CD14-positive monocyte (primary cell): ENCODE measurements at regions not wholly inside any gene's neighbourhood (a gene's known extent, or its start where the extent isn't known, plus 50 kb on each side); places are given as distances from the start of the nearest gene placed in this dataset.

Experiments
- DNase-seq, 3 donors: peaks; one replicate each; pipeline ENCODE4 v3.0.0-alpha.2; 2011 to 2022
- H2AFZ ChIP-seq: 2 replicates; pipeline ENCODE4 v1.6.0; 2012; ENCODE audit warnings: mild to moderate bottlenecking, low read depth, low read length, inconsistent platforms; ENCODE audit not compliant: insufficient read depth, poor library complexity, severe bottlenecking
- H3K27ac ChIP-seq, 2 donors: 1 replicate in 1 of 2; 2 replicates in 1 of 2; pipeline ENCODE4 v1.5.1; 2012 to 2013; ENCODE audit warnings: low read length in 2 of 2, control low read depth in 1 of 2, inconsistent platforms in 1 of 2, low read depth in 1 of 2, mild to moderate bottlenecking in 1 of 2
- H3K27me3 ChIP-seq, 2 donors: one replicate each; pipeline versions ENCODE4 v1.6.0 to v1.6.1; 2011 to 2013; ENCODE audit warnings: low read length in 2 of 2; ENCODE audit not compliant: control insufficient read depth in 2 of 2, insufficient read depth in 2 of 2
- H3K36me3 ChIP-seq, 2 donors: replicated peaks in 1 of 2; 1 replicate in 1 of 2; 2 replicates in 1 of 2; pipeline versions ENCODE4 v1.5.1 to v1.6.1; 2012 to 2013; ENCODE audit warnings: low read length in 2 of 2, control low read depth in 1 of 2, inconsistent platforms in 1 of 2, mild to moderate bottlenecking in 1 of 2; ENCODE audit not compliant: insufficient read depth in 2 of 2, control insufficient read depth in 1 of 2
- H3K4me1 ChIP-seq, 2 donors: 1 replicate in 1 of 2; 2 replicates in 1 of 2; pipeline versions ENCODE4 v1.5.1 to v1.6.1; 2012 to 2013; ENCODE audit warnings: low read length in 2 of 2, control low read depth in 1 of 2, inconsistent platforms in 1 of 2, mild to moderate bottlenecking in 1 of 2, moderate library complexity in 1 of 2; ENCODE audit not compliant: insufficient read depth in 2 of 2, control insufficient read depth in 1 of 2
- H3K4me2 ChIP-seq: replicated peaks from 2 replicates; pipeline ENCODE3; 2012; ENCODE audit warnings: low read length, moderate library complexity, mild to moderate bottlenecking; ENCODE audit not compliant: poor library complexity, severe bottlenecking; ENCODE audit errors: extremely low read depth
- H3K4me3 ChIP-seq, 3 experiments: fragments of 200-600 bp in 1 of 3; sonication (generic) in 1 of 3; replicated peaks in 1 of 3; 1 replicate in 2 of 3; 2 replicates in 1 of 3; pipeline ENCODE4 v1.5.1; 2011 to 2013; ENCODE audit warnings: low read length in 3 of 3, mild to moderate bottlenecking in 3 of 3, control low read depth in 2 of 3, low read depth in 2 of 3, inconsistent platforms in 1 of 3, moderate library complexity in 1 of 3
- H3K79me2 ChIP-seq: 2 replicates; pipeline ENCODE4 v1.6.0; 2012; ENCODE audit warnings: mild to moderate bottlenecking, control low read depth, inconsistent platforms, low read length, moderate library complexity; ENCODE audit not compliant: insufficient read depth
- H3K9ac ChIP-seq: 2 replicates; pipeline ENCODE4 v1.6.0; 2017; ENCODE audit warnings: low read length, mild to moderate bottlenecking; ENCODE audit not compliant: insufficient read depth, poor library complexity, severe bottlenecking
- H3K9me3 ChIP-seq, 2 donors: replicated peaks in 1 of 2; 1 replicate in 1 of 2; 2 replicates in 1 of 2; pipeline versions ENCODE4 v1.5.1 to v1.6.1; 2012 to 2013; ENCODE audit warnings: low read length in 2 of 2, control low read depth in 1 of 2; ENCODE audit not compliant: control insufficient read depth in 1 of 2, insufficient read depth in 1 of 2
- H4K20me1 ChIP-seq: 2 replicates; pipeline ENCODE4 v1.6.0; 2012; ENCODE audit warnings: mild to moderate bottlenecking, low read length, control low read depth, moderate library complexity; ENCODE audit not compliant: insufficient read depth
- H3K27ac Mint-ChIP-seq, 7 donors: one replicate each; pipeline ENCODE4 v1.8.0; 2020; ENCODE audit warnings: mild to moderate bottlenecking in 7 of 7, mixed read lengths in 7 of 7, moderate library complexity in 6 of 7, inconsistent platforms in 2 of 7
- H3K27me3 Mint-ChIP-seq, 3 donors: one replicate each; pipeline ENCODE4 v1.8.0; 2021 to 2022; ENCODE audit warnings: low read depth in 3 of 3, mild to moderate bottlenecking in 3 of 3, mixed read lengths in 3 of 3, moderate library complexity in 3 of 3, inconsistent platforms in 1 of 3
- H3K36me3 Mint-ChIP-seq, 2 donors: one replicate each; pipeline ENCODE4 v1.8.0; 2020; ENCODE audit warnings: mixed read lengths in 2 of 2, inconsistent platforms in 1 of 2, mild to moderate bottlenecking in 1 of 2
- H3K4me1 Mint-ChIP-seq: one replicate; pipeline ENCODE4 v1.8.0; 2020; ENCODE audit warnings: mild to moderate bottlenecking, mixed read lengths
- H3K4me3 Mint-ChIP-seq, 2 donors: one replicate each; pipeline ENCODE4 v1.8.0; 2020; ENCODE audit warnings: mild to moderate bottlenecking in 2 of 2, mixed read lengths in 2 of 2, moderate library complexity in 1 of 2
- H3K9me3 Mint-ChIP-seq, 7 donors: one replicate each; pipeline ENCODE4 v1.8.0; 2020 to 2022; ENCODE audit warnings: mixed read lengths in 7 of 7, mild to moderate bottlenecking in 6 of 7, moderate library complexity in 6 of 7, inconsistent platforms in 2 of 7
- WGBS: methylation state at CpG from one replicate; pipeline ENCODE4 v1.1.5; 2013; ENCODE audit warnings: missing lambda C conversion rate; ENCODE audit not compliant: insufficient coverage; 5-methylcytosine and 5-hydroxymethylcytosine counted together
- intact Hi-C, 2 donors: fragments of 100-400 bp; cut with micrococcal nuclease; formaldehyde crosslinking; loops; one replicate each; pipeline versions ENCODE4 v1.15.0 to v1.15.1; 2023
- TF ChIP-seq, protein P1 (sequence below): fragments of 200-600 bp; IDR thresholded peaks from one replicate; pipeline ENCODE4 v1.8.0; 2022; ENCODE audit warnings: antibody characterized with exemption, mild to moderate bottlenecking

DNA sequence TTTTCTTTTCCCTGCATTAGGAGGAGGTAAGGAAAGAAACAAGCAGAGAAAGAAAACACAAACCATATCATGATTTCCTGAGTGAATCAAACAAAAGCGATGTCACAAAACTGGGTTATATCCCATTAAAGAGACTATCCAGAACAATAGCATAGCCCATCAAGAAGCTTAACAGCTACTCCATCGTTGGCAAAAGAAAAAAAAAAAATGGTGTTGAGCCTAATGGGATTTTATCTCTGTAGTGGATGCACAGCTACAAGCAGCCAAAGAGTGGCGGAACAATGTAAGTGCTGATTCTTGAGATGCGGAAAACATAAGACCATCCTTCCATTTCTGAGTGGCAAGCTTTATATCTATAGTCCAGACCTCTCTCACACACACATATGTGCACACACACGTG lies 106.2 kb upstream of the NRSN1 start:
- Histone ChIP-seq H3K79me2 (no peaks in the 10 kb centered on the region), H3K4me1 (no peaks in the 10 kb centered on the region), H4K20me1 (no peaks in the 10 kb centered on the region), H3K36me3 (no peaks in the 10 kb centered on the region), H3K9me3 (peaks cover 0 to 11% of the 10 kb centered on the region in 2 donors), H3K27me3 (no peaks in the 10 kb centered on the region), H3K4me2 (no peak overlapping the region), H3K4me3 (no peak overlapping the region), H2AFZ (no peak overlapping the region), H3K27ac (no peak overlapping the region), H3K9ac (no peak overlapping the region)
- Mint-ChIP-seq H3K27me3 (no peaks in the 10 kb centered on the region), H3K27ac (no peak overlapping the region), H3K36me3 (no peaks in the 10 kb centered on the region), H3K9me3 (peaks cover 0 to 11% (median 7%) of the 10 kb centered on the region in 7 donors), H3K4me3 (no peak overlapping the region), H3K4me1 (no peaks in the 10 kb centered on the region)
- intact Hi-C loops = no loop called here
- TF ChIP-seq, protein P1, sequence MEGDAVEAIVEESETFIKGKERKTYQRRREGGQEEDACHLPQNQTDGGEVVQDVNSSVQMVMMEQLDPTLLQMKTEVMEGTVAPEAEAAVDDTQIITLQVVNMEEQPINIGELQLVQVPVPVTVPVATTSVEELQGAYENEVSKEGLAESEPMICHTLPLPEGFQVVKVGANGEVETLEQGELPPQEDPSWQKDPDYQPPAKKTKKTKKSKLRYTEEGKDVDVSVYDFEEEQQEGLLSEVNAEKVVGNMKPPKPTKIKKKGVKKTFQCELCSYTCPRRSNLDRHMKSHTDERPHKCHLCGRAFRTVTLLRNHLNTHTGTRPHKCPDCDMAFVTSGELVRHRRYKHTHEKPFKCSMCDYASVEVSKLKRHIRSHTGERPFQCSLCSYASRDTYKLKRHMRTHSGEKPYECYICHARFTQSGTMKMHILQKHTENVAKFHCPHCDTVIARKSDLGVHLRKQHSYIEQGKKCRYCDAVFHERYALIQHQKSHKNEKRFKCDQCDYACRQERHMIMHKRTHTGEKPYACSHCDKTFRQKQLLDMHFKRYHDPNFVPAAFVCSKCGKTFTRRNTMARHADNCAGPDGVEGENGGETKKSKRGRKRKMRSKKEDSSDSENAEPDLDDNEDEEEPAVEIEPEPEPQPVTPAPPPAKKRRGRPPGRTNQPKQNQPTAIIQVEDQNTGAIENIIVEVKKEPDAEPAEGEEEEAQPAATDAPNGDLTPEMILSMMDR = no peak
- DNase-seq = no peak
- 85% methylated on average over 2 of the region's 5 CpGs for WGBS

DNA sequence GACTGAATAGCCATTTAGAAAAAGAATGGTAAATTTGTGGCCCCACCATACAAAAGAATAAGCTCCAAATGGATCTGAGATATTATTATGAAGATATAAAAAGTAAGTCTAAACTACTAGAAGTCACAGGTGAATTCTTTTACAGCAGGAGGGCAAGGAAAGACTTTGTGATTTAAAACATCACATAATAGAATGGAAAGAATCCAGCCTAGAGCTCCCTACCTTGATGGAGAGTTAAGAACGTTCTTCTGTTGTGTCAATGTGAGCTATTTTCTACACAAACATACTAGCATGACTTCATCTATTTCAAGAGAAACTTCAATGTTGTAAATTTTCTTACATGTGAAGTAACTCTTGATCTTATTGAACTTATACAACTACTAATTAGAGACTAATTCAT lies 100.0 kb upstream of the NRSN1 start:
- TF ChIP-seq, protein P1 = no peak
- no peaks in the 10 kb centered on the region for H3K27me3 ChIP-seq
- no peaks in the 10 kb centered on the region for H3K36me3 Mint-ChIP-seq
- no peaks in the 10 kb centered on the region for H4K20me1 ChIP-seq
- H3K4me3 Mint-ChIP-seq = no peak overlapping the region
- no peak overlapping the region for H3K4me2 ChIP-seq
- H3K9me3 Mint-ChIP-seq = peaks cover 5 to 15% (median 11%) of the 10 kb centered on the region in 7 donors
- no CpG with 5 or more reads among the region's 1 CpG for WGBS
- H3K27me3 Mint-ChIP-seq = no peaks in the 10 kb centered on the region
- H3K9me3 ChIP-seq = peaks cover 11 to 15% of the 10 kb centered on the region in 2 donors
- no peaks in the 10 kb centered on the region for H3K79me2 ChIP-seq
- H3K4me3 ChIP-seq = no peak overlapping the region
- no peak for DNase-seq
- no peak overlapping the region for H3K9ac ChIP-seq
- H3K27ac ChIP-seq = no peak overlapping the region
- H3K4me1 ChIP-seq = no peaks in the 10 kb centered on the region
- intact Hi-C loops = no loop called here
- no peaks in the 10 kb centered on the region for H3K36me3 ChIP-seq
- no peak overlapping the region for H3K27ac Mint-ChIP-seq
- H2AFZ ChIP-seq = no peak overlapping the region
- H3K4me1 Mint-ChIP-seq = no peaks in the 10 kb centered on the region
